DND-41 (cell line): ENCODE measurements at regions not wholly inside any gene's neighbourhood (a gene's known extent, or its start where the extent isn't known, plus 50 kb on each side); places are given as distances from the start of the nearest gene placed in this dataset.

Experiments used
- CTCF ChIP-seq: IDR thresholded peaks from 2 replicates; pipeline ENCODE4 v1.5.1; 2012; ENCODE audit warnings: borderline replicate concordance, low read length, moderate library complexity, mild to moderate bottlenecking; ENCODE audit not compliant: poor library complexity, severe bottlenecking; ENCODE audit errors: extremely low read depth
- EZH2 ChIP-seq: IDR thresholded peaks from 3 replicates; pipeline ENCODE4 v1.6.1; 2012; ENCODE audit warnings: borderline replicate concordance, low read depth, mild to moderate bottlenecking, moderate library complexity, low read length, inconsistent platforms; ENCODE audit not compliant: severe bottlenecking

GRCh38 chr4:119725688-119726330, 97.2 kb upstream of the PDE5A start:
- TF ChIP-seq CTCF (no peak), EZH2 (no peak)
